Tibial nerve (tissue), 4 donors: ENCODE measurements at regions not wholly inside any gene's neighbourhood (a gene's known extent, or its start where the extent isn't known, plus 50 kb on each side); places are given as distances from the start of the nearest gene placed in this dataset.

Experiments
- DNase-seq, 2 donors: peaks; one replicate each; pipeline ENCODE4 v3.0.0-alpha.2; 2019; ENCODE audit warnings: low spot score in 2 of 2
- H3K27ac ChIP-seq, 4 donors: fragments of 200-600 bp; sonication (generic) in 3 of 4; one replicate each; pipeline ENCODE4 v1.5.1; 2017 to 2019; ENCODE audit warnings: mild to moderate bottlenecking in 1 of 4
- H3K27me3 ChIP-seq, 2 donors: fragments of 200-600 bp; sonication (generic) in 1 of 2; one replicate each; pipeline versions ENCODE4 v1.5.1 to v1.6.0; 2017 to 2019
- H3K36me3 ChIP-seq, 3 donors: fragments of 200-600 bp; sonication (generic); one replicate each; pipeline ENCODE4 v1.5.1; 2018 to 2019
- H3K4me1 ChIP-seq, 4 donors: fragments of 200-600 bp; sonication (generic) in 3 of 4; one replicate each; pipeline ENCODE4 v1.5.1; 2017 to 2019
- H3K4me3 ChIP-seq, 4 donors: fragments of 200-600 bp; sonication (generic) in 3 of 4; one replicate each; pipeline ENCODE4 v1.5.1; 2017 to 2019; ENCODE audit warnings: mild to moderate bottlenecking in 1 of 4, moderate library complexity in 1 of 4
- H3K9me3 ChIP-seq, 4 donors: fragments of 200-600 bp; sonication (generic) in 3 of 4; one replicate each; pipeline ENCODE4 v1.5.1; 2017 to 2019
- EP300 ChIP-seq, 2 donors: sonication (generic); formaldehyde crosslinking; IDR thresholded peaks; one replicate each; pipeline ENCODE4 v1.6.1; 2017; ENCODE audit warnings: antibody characterized with exemption in 2 of 2, mild to moderate bottlenecking in 1 of 2
- POLR2A ChIP-seq, 2 donors: fragments of 450-650 bp; IDR thresholded peaks; one replicate each; pipeline ENCODE4 v1.6.1; 2017; ENCODE audit warnings: antibody characterized with exemption in 2 of 2, mild to moderate bottlenecking in 2 of 2, moderate library complexity in 2 of 2
- WGBS, 2 donors: methylation state at CpG; one replicate each; pipeline ENCODE4 v1.1.5; 2018; 5-methylcytosine and 5-hydroxymethylcytosine counted together
- TF ChIP-seq, protein P1 (sequence below), 5 experiments: fragments of 200-600 bp in 3 of 5; fragments of 450-650 bp in 2 of 5; sonication (generic) in 3 of 5; IDR thresholded peaks; one replicate each; pipeline ENCODE4 v1.5.1; 2016 to 2019; ENCODE audit warnings: antibody characterized with exemption in 5 of 5, mild to moderate bottlenecking in 3 of 5, moderate library complexity in 2 of 5

GRCh38 chr10:33760056-33760943 is 425.8 kb upstream of the NRP1 start:
- no peak for TF ChIP-seq EP300 (IDR thresholded peaks at IDR 0.05)
- no peak for TF ChIP-seq POLR2A (IDR thresholded peaks at IDR 0.05)
- TF ChIP-seq, protein P1, sequence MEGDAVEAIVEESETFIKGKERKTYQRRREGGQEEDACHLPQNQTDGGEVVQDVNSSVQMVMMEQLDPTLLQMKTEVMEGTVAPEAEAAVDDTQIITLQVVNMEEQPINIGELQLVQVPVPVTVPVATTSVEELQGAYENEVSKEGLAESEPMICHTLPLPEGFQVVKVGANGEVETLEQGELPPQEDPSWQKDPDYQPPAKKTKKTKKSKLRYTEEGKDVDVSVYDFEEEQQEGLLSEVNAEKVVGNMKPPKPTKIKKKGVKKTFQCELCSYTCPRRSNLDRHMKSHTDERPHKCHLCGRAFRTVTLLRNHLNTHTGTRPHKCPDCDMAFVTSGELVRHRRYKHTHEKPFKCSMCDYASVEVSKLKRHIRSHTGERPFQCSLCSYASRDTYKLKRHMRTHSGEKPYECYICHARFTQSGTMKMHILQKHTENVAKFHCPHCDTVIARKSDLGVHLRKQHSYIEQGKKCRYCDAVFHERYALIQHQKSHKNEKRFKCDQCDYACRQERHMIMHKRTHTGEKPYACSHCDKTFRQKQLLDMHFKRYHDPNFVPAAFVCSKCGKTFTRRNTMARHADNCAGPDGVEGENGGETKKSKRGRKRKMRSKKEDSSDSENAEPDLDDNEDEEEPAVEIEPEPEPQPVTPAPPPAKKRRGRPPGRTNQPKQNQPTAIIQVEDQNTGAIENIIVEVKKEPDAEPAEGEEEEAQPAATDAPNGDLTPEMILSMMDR (IDR thresholded peaks at IDR 0.05) = no peak
- Histone ChIP-seq H3K4me3 (no peak overlapping the region), H3K27ac (no peak overlapping the region), H3K9me3 (no peaks in the 10 kb centered on the region), H3K27me3 (no peaks in the 10 kb centered on the region), H3K4me1 (no peaks in the 10 kb centered on the region), H3K36me3 (no peaks in the 10 kb centered on the region)
- 63 to 67% methylated on average over 12 of the region's 12 CpGs for WGBS, 2 donors
- DNase-seq = no peak

DNA sequence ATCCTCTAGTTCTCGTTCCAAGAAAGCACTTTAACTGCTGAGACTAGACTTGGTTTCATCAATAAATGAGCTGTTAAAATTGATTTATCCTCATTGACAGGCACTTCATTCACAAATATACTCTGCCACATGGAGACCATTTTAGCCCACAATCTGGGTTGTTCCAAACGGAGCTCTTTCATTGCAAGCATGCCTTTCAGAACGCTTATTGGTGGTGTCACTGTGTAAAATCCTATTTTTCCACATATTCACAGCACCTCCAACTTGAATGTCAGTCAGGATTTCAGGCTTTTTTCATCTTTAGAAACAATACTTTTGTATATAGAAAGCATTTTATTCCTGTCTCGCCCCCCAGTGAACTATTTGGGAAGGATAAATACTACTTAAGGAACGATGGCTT is 424.7 kb upstream of the NRP1 start:
- 79 to 83% methylated on average over 5 of the region's 5 CpGs for WGBS, 2 donors
- H3K36me3 ChIP-seq = no peaks in the 10 kb centered on the region
- TF ChIP-seq EP300 (IDR thresholded peaks at IDR 0.05) = no peak
- no peak for TF ChIP-seq POLR2A (IDR thresholded peaks at IDR 0.05)
- TF ChIP-seq, protein P1 (IDR thresholded peaks at IDR 0.05) = no peak
- H3K27me3 ChIP-seq = no peaks in the 10 kb centered on the region
- no peak for DNase-seq
- H3K27ac ChIP-seq = no peak overlapping the region
- H3K9me3 ChIP-seq = no peaks in the 10 kb centered on the region
- H3K4me3 ChIP-seq = no peak overlapping the region
- no peaks in the 10 kb centered on the region for H3K4me1 ChIP-seq

- Histone ChIP-seq H3K36me3 (no peaks in the 10 kb centered on the region), H3K9me3 (no peaks in the 10 kb centered on the region), H3K27ac (no peak overlapping the region), H3K4me3 (no peak overlapping the region), H3K4me1 (no peaks in the 10 kb centered on the region), H3K27me3 (no peaks in the 10 kb centered on the region)
- 45 to 52% methylated on average over 3 of the region's 3 CpGs for WGBS, 2 donors
- TF ChIP-seq, protein P1 (IDR thresholded peaks at IDR 0.05) = no peak
- TF ChIP-seq EP300 (IDR thresholded peaks at IDR 0.05) = no peak
- TF ChIP-seq POLR2A (IDR thresholded peaks at IDR 0.05) = no peak
- no peak for DNase-seq
Measured at GRCh38 chr10:33758299-33758698, 423.8 kb upstream of the NRP1 start.

DNA sequence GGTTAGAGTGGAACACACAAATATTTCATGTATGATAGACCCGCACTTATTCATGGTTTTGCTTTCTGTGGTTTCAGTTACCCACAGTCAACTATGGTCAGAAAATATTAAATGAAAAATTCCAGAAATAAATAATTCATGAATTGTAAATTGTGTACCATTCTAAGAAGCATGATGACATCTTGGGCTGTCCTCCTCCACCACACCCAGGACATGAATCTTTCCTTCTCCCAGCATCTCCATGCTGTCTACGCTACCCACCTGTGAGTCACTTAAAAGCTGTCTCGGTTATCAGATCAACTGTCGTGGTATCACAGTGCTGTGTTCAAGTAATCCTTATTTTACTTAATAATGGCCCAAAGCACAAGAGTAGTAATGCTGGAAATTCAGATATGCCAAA is 419.6 kb upstream of the NRP1 start:
- Histone ChIP-seq H3K9me3 (no peaks in the 10 kb centered on the region), H3K4me1 (peaks cover 0 to 6% (median 0%) of the 10 kb centered on the region in 4 donors), H3K27me3 (no peaks in the 10 kb centered on the region), H3K36me3 (no peaks in the 10 kb centered on the region), H3K4me3 (no peak overlapping the region), H3K27ac (no peak overlapping the region)
- no peak for DNase-seq
- TF ChIP-seq EP300 (IDR thresholded peaks at IDR 0.05) = no peak
- TF ChIP-seq, protein P1 (IDR thresholded peaks at IDR 0.05) = no peak
- TF ChIP-seq POLR2A (IDR thresholded peaks at IDR 0.05) = no peak
- 99 to 100% methylated on average over 4 of the region's 4 CpGs for WGBS, 2 donors

- Histone ChIP-seq H3K4me3 (no peak overlapping the region), H3K4me1 (peaks cover 0 to 13% (median 0%) of the 10 kb centered on the region in 4 donors), H3K27me3 (no peaks in the 10 kb centered on the region), H3K36me3 (no peaks in the 10 kb centered on the region), H3K27ac (no peak overlapping the region), H3K9me3 (no peaks in the 10 kb centered on the region)
- TF ChIP-seq, protein P1 (IDR thresholded peaks at IDR 0.05) = no peak
- TF ChIP-seq EP300 (IDR thresholded peaks at IDR 0.05) (no peak), POLR2A (IDR thresholded peaks at IDR 0.05) (no peak)
- WGBS, 2 donors = 84 to 89% methylated on average over 3 of the region's 3 CpGs
- DNase-seq = no peak
Measured at GRCh38 chr10:33753389-33753788, 418.9 kb upstream of the NRP1 start.
